K562 (cell line): ENCODE measurements at regions not wholly inside any gene's neighbourhood (a gene's known extent, or its start where the extent isn't known, plus 50 kb on each side); places are given as distances from the start of the nearest gene placed in this dataset.

Source experiments
- ATAC-seq: fragments of 200-7000 bp; cut with Tn5 transposase; 3 replicates; pipeline ENCODE4 v1.9.1; 2020; ENCODE audit warnings: moderate library complexity
- BruUV-seq: library from RNA; stranded (reverse); fragments of 400-500 nt; replicated peaks from 2 replicates; lab custom pipeline; 2021; lab: Mats Ljungman, UMichigan
- CTCF ChIA-PET: fragments of 300-600 bp; formaldehyde crosslinking; extraction: SDS; loops from one replicate; lab custom pipeline; 2021; ENCODE audit warnings: low intra/inter-chr PET ratio; lab: Yijun Ruan, JAX
- POLR2A ChIA-PET: fragments of 300-600, 350-650 bp; sonication (Branson Sonifier 250); formaldehyde crosslinking; extraction: SDS; loops from one replicate; lab custom pipeline; 2021; ENCODE audit warnings: antibody characterized with exemption, inconsistent platforms; lab: Yijun Ruan, JAX
- DNase-seq, 4 experiments: peaks; one replicate each; pipeline versions ENCODE4 v3.0.0 to v3.0.0-alpha.2; 2011 to 2018; ENCODE audit warnings: low spot score in 3 of 4, mixed read lengths in 3 of 4; ENCODE audit errors: extremely low read depth in 1 of 4
- FAIRE-seq: peaks from 2 replicates; lab custom pipeline; 2011; peaks lifted over from hg19 to GRCh38; lab: Jason Lieb, UNC
- H2AFZ ChIP-seq: 2 replicates; pipeline ENCODE4 v1.6.0; 2011; ENCODE audit warnings: low read depth, low read length, control low read depth, inconsistent platforms
- H3K27ac ChIP-seq: fragments of 200-600 bp; 3 replicates; pipeline ENCODE4 v1.8.0; 2011; ENCODE audit warnings: low read depth, mild to moderate bottlenecking, control low read depth, inconsistent platforms, low read length, moderate library complexity, mixed read lengths; ENCODE audit errors: extremely low read depth
- H3K27me3 ChIP-seq, 2 experiments: fragments of 300-600 bp in 1 of 2; 2 replicates in 1 of 2; 3 replicates in 1 of 2; pipeline versions ENCODE4 v1.6.0 to v1.8.0; 2011; ENCODE audit warnings: inconsistent platforms in 2 of 2, low read length in 2 of 2, mild to moderate bottlenecking in 1 of 2, mixed read lengths in 1 of 2, moderate library complexity in 1 of 2; ENCODE audit not compliant: control insufficient read depth in 2 of 2, insufficient read depth in 2 of 2
- H3K36me3 ChIP-seq: fragments of 300-600 bp; 3 replicates; pipeline ENCODE4 v1.8.0; 2011; ENCODE audit warnings: mild to moderate bottlenecking, low read length, inconsistent platforms; ENCODE audit not compliant: control insufficient read depth, insufficient read depth
- H3K4me1 ChIP-seq, 2 experiments: fragments of 200-600 bp in 1 of 2; replicated peaks in 1 of 2; 2 replicates in 1 of 2; 3 replicates in 1 of 2; pipeline versions ENCODE4 v1.5.1 to v1.8.0; 2011; ENCODE audit warnings: inconsistent platforms in 2 of 2, low read length in 2 of 2, mild to moderate bottlenecking in 1 of 2, mixed read lengths in 1 of 2, moderate library complexity in 1 of 2; ENCODE audit not compliant: control insufficient read depth in 2 of 2, insufficient read depth in 2 of 2
- H3K4me2 ChIP-seq: 2 replicates; pipeline ENCODE4 v1.6.1; 2011; ENCODE audit warnings: low read length, control low read depth, inconsistent platforms, mixed read lengths; ENCODE audit not compliant: insufficient read depth
- H3K4me3 ChIP-seq: fragments of 200-600 bp; sonication (generic), shearing (Covaris generic); 2 replicates; pipeline ENCODE4 v1.5.1; 2016; ENCODE audit warnings: control low read depth, inconsistent platforms
- H3K79me2 ChIP-seq: fragments of 200-600 bp; 3 replicates; pipeline ENCODE4 v1.8.0; 2011; ENCODE audit warnings: low read length, inconsistent platforms; ENCODE audit not compliant: control insufficient read depth, insufficient read depth
- H3K9ac ChIP-seq, 2 experiments: 2 replicates each; pipeline versions ENCODE4 v1.6.0 to v1.6.1; 2011; ENCODE audit warnings: low read depth in 2 of 2, low read length in 2 of 2, control low read depth in 1 of 2, inconsistent platforms in 1 of 2, mild to moderate bottlenecking in 1 of 2, mixed read lengths in 1 of 2; ENCODE audit not compliant: insufficient read depth in 1 of 2
- H3K9me1 ChIP-seq: one replicate; pipeline ENCODE4 v1.6.0; 2011; ENCODE audit warnings: inconsistent platforms, mild to moderate bottlenecking, low read length, moderate library complexity; ENCODE audit not compliant: control insufficient read depth, insufficient read depth
- H3K9me3 ChIP-seq: replicated peaks from 2 replicates; pipeline ENCODE4 v1.5.1; 2011; ENCODE audit warnings: low read depth, low read length, inconsistent platforms; ENCODE audit not compliant: control insufficient read depth, insufficient read depth
- H4K20me1 ChIP-seq: replicated peaks from 2 replicates; pipeline ENCODE4 v1.6.1; 2011; ENCODE audit warnings: low read length, inconsistent platforms, mixed read lengths; ENCODE audit not compliant: control insufficient read depth, insufficient read depth
- ATF3 ChIP-seq, 2 experiments: fragments of 450-650 bp in 1 of 2; sonication (generic) in 1 of 2; formaldehyde crosslinking in 1 of 2; IDR thresholded peaks in 1 of 2; conservative IDR thresholded peaks in 1 of 2; 2 replicates each; pipeline versions ENCODE4 v1.6.1 to v1.8.1; 2016 to 2023; ENCODE audit warnings: mild to moderate bottlenecking in 2 of 2, moderate library complexity in 2 of 2, inconsistent platforms in 1 of 2, missing genetic modification reagents in 1 of 2
- CC2D1A ChIP-seq: fragments of 450-650 bp; IDR thresholded peaks from 2 replicates; pipeline ENCODE4 v1.6.1; 2017; ENCODE audit warnings: mild to moderate bottlenecking
- DACH1 ChIP-seq: fragments of 450-650 bp; IDR thresholded peaks from 2 replicates; pipeline ENCODE4 v1.6.1; 2018; ENCODE audit not compliant: partially characterized antibody
- MTF1 ChIP-seq: fragments of 250-450 bp; sonication (Bioruptor Pico); IDR thresholded peaks from 2 replicates; pipeline ENCODE4 v1.9.0; 2021; ENCODE audit warnings: moderate library complexity, mild to moderate bottlenecking, inconsistent platforms, borderline replicate concordance
- RBFOX2 ChIP-seq: fragments of 200-400 bp; formaldehyde crosslinking; IDR thresholded peaks from 2 replicates; pipeline ENCODE4 v1.6.1; 2017; ENCODE audit warnings: low read depth, mild to moderate bottlenecking, low read length, moderate library complexity
- TBL1XR1 ChIP-seq, 2 experiments: IDR thresholded peaks; 2 replicates each; pipeline ENCODE4 v1.6.1; 2012; ENCODE audit warnings: improper control_type of control experiment in 2 of 2, low read length in 2 of 2, mild to moderate bottlenecking in 1 of 2
- ZBTB12 ChIP-seq: fragments of 250-450 bp; sonication (Bioruptor Pico); IDR thresholded peaks from 2 replicates; pipeline ENCODE4 v1.4.0; 2020
- WGBS: fragments of 100-300 bp; shearing (Covaris generic); methylation state at CpG from one replicate; pipeline ENCODE4 v1.1.6; 2016; ENCODE audit warnings: low coverage, mixed read lengths; ENCODE audit not compliant: insufficient coverage; ENCODE audit errors: missing lambda C conversion rate; 5-methylcytosine and 5-hydroxymethylcytosine counted together
- in situ Hi-C: fragments of 300-500 bp; cut with MboI; formaldehyde crosslinking; loops from 4 replicates; pipeline ENCODE4 v1.15.0; 2018; ENCODE audit warnings: inconsistent platforms, mixed read lengths
- intact Hi-C: fragments of 100-400 bp; cut with micrococcal nuclease; formaldehyde crosslinking; loops from 2 replicates; pipeline ENCODE4 v1.14.2; 2022
- TF ChIP-seq, protein P1 (sequence below): fragments of 200-800 bp; sonication (Bioruptor generic); IDR thresholded peaks from 2 replicates; pipeline ENCODE4 v1.6.1; 2016; ENCODE audit warnings: missing genetic modification characterization, missing compliant biosample characterization

GRCh38 chr6:56004426-56004825, 129.0 kb upstream of the BMP5 start:
- no peak overlapping the region for H3K27ac ChIP-seq
- TF ChIP-seq TBL1XR1 (IDR thresholded peaks at IDR 0.05; ENCODE audit: low read length in 2 of 2) (no peak), ATF3 (IDR thresholded peaks at IDR 0.05) (no peak), ATF3 (CRISPR knock-in tag; conservative IDR thresholded peaks at IDR 0.05) (no peak), RBFOX2 (no peak)
- in situ Hi-C loops (no loop called here), intact Hi-C loops (no loop called here)
- no peaks in the 10 kb centered on the region for H3K36me3 ChIP-seq
- H3K9me1 ChIP-seq = no peaks in the 10 kb centered on the region
- no peaks in the 10 kb centered on the region for H3K4me1 ChIP-seq
- FAIRE-seq (no peak), ATAC-seq (no peak), DNase-seq (no peak)
- H2AFZ ChIP-seq = no peak overlapping the region
- 4% methylated on average over 2 of the region's 2 CpGs for WGBS
- ChIA-PET CTCF (no interaction called here), POLR2A (no interaction called here)
- H3K4me2 ChIP-seq = no peak overlapping the region
- no peaks in the 10 kb centered on the region; the same call in 1 of the 2 replicates for H3K9me3 ChIP-seq
- H3K27me3 ChIP-seq = no peaks in the 10 kb centered on the region
- H3K79me2 ChIP-seq = no peaks in the 10 kb centered on the region
- no peaks in the 10 kb centered on the region for H4K20me1 ChIP-seq
- no TSS peak for BruUV-seq
- H3K4me3 ChIP-seq = no peak overlapping the region
- H3K9ac ChIP-seq = no peak overlapping the region

- in situ Hi-C loops = no loop called here
- WGBS = 2% methylated on average over 2 of the region's 2 CpGs
- TF ChIP-seq CC2D1A (no peak), ZBTB12 (CRISPR knock-in tag) (no peak), MTF1 (CRISPR knock-in tag) (no peak), DACH1 (no peak)
- TF ChIP-seq, protein P1, sequence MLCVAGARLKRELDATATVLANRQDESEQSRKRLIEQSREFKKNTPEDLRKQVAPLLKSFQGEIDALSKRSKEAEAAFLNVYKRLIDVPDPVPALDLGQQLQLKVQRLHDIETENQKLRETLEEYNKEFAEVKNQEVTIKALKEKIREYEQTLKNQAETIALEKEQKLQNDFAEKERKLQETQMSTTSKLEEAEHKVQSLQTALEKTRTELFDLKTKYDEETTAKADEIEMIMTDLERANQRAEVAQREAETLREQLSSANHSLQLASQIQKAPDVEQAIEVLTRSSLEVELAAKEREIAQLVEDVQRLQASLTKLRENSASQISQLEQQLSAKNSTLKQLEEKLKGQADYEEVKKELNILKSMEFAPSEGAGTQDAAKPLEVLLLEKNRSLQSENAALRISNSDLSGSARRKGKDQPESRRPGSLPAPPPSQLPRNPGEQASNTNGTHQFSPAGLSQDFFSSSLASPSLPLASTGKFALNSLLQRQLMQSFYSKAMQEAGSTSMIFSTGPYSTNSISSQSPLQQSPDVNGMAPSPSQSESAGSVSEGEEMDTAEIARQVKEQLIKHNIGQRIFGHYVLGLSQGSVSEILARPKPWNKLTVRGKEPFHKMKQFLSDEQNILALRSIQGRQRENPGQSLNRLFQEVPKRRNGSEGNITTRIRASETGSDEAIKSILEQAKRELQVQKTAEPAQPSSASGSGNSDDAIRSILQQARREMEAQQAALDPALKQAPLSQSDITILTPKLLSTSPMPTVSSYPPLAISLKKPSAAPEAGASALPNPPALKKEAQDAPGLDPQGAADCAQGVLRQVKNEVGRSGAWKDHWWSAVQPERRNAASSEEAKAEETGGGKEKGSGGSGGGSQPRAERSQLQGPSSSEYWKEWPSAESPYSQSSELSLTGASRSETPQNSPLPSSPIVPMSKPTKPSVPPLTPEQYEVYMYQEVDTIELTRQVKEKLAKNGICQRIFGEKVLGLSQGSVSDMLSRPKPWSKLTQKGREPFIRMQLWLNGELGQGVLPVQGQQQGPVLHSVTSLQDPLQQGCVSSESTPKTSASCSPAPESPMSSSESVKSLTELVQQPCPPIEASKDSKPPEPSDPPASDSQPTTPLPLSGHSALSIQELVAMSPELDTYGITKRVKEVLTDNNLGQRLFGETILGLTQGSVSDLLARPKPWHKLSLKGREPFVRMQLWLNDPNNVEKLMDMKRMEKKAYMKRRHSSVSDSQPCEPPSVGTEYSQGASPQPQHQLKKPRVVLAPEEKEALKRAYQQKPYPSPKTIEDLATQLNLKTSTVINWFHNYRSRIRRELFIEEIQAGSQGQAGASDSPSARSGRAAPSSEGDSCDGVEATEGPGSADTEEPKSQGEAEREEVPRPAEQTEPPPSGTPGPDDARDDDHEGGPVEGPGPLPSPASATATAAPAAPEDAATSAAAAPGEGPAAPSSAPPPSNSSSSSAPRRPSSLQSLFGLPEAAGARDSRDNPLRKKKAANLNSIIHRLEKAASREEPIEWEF (CRISPR knock-in tag) = no peak
Observed at GRCh38 chr6:56003616-56004015, 128.2 kb upstream of the BMP5 start.

More at GRCh38 chr6:56003616-56004015, 128.2 kb upstream of the BMP5 start:
- H3K4me1 ChIP-seq = no peaks in the 10 kb centered on the region
- no peak for FAIRE-seq
- DNase-seq = no peak
- no peak overlapping the region for H3K9ac ChIP-seq
- H3K9me3 ChIP-seq = no peaks in the 10 kb centered on the region; the same call in 1 of the 2 replicates
- H3K27ac ChIP-seq = no peak overlapping the region
- no peaks in the 10 kb centered on the region for H3K9me1 ChIP-seq
- no peak for ATAC-seq
- H3K4me2 ChIP-seq = no peak overlapping the region
- ChIA-PET CTCF (no interaction called here), POLR2A (no interaction called here)
- no peaks in the 10 kb centered on the region for H3K36me3 ChIP-seq
- no TSS peak for BruUV-seq
- no peaks in the 10 kb centered on the region for H3K79me2 ChIP-seq
- no peak overlapping the region for H3K4me3 ChIP-seq
- H2AFZ ChIP-seq = no peak overlapping the region
- intact Hi-C loops = no loop called here
- no peaks in the 10 kb centered on the region for H4K20me1 ChIP-seq
- H3K27me3 ChIP-seq = no peaks in the 10 kb centered on the region
